Epithelial cell of esophagus (primary cell): ENCODE measurements at regions not wholly inside any gene's neighbourhood (a gene's known extent, or its start where the extent isn't known, plus 50 kb on each side); places are given as distances from the start of the nearest gene placed in this dataset.

Source experiments
- DNase-seq: peaks from one replicate; pipeline ENCODE4 v3.0.0; 2010; ENCODE audit warnings: low read depth
- H3K4me3 ChIP-seq: 2 replicates; pipeline ENCODE4 v1.5.1; 2011; ENCODE audit warnings: mild to moderate bottlenecking, low read length, control low read depth
- TF ChIP-seq, protein P1 (sequence below): IDR thresholded peaks from 2 replicates; pipeline ENCODE4 v1.5.1; 2011; ENCODE audit warnings: low read depth, mild to moderate bottlenecking, low read length, control low read depth, inconsistent platforms; ENCODE audit not compliant: insufficient read depth; ENCODE audit errors: missing control alignments

DNA sequence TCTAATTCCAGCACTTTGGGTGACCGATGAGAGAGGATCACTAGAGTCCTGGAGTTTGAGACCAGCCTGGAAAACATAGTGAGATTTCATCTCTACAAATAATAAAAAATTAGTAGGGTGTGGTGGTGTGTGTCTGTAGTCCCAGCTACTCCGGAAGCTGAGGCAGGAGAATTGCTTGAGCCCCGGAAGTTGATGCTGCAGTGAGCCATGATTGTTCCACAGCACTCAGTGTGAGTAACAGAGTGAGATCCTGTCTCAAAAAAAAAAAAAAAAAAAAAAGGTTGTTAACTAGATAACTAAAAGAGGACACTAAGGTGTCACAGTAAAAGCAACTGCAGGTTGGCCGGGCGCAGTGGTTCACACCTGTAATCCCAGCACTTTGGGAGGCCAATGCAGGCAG lies 121.3 kb upstream of the MAX start:
- TF ChIP-seq, protein P1, sequence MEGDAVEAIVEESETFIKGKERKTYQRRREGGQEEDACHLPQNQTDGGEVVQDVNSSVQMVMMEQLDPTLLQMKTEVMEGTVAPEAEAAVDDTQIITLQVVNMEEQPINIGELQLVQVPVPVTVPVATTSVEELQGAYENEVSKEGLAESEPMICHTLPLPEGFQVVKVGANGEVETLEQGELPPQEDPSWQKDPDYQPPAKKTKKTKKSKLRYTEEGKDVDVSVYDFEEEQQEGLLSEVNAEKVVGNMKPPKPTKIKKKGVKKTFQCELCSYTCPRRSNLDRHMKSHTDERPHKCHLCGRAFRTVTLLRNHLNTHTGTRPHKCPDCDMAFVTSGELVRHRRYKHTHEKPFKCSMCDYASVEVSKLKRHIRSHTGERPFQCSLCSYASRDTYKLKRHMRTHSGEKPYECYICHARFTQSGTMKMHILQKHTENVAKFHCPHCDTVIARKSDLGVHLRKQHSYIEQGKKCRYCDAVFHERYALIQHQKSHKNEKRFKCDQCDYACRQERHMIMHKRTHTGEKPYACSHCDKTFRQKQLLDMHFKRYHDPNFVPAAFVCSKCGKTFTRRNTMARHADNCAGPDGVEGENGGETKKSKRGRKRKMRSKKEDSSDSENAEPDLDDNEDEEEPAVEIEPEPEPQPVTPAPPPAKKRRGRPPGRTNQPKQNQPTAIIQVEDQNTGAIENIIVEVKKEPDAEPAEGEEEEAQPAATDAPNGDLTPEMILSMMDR = no peak
- no peak overlapping the region for H3K4me3 ChIP-seq
- DNase-seq = no peak

DNA sequence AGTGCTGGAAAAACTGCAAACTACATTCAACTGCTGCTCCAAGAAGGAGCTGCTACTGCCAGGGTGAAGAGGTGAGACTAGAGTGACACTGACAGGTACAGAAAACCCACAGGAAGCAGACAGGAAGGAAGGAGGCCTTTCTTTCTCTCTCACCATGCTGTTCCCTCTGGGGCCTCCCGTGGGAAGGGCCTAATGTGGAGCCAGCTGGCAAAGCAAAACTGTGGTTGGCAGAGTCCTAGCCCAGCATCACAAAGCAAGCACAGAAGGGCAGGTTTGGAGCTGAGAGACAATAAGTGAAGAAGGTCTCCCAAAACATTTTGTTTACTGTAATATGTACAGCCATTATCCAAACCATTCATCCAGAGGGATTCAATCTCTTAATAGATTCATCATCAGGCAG lies 122.5 kb upstream of the MAX start:
- TF ChIP-seq, protein P1 = no peak
- no peak overlapping the region for H3K4me3 ChIP-seq
- no peak for DNase-seq

DNA sequence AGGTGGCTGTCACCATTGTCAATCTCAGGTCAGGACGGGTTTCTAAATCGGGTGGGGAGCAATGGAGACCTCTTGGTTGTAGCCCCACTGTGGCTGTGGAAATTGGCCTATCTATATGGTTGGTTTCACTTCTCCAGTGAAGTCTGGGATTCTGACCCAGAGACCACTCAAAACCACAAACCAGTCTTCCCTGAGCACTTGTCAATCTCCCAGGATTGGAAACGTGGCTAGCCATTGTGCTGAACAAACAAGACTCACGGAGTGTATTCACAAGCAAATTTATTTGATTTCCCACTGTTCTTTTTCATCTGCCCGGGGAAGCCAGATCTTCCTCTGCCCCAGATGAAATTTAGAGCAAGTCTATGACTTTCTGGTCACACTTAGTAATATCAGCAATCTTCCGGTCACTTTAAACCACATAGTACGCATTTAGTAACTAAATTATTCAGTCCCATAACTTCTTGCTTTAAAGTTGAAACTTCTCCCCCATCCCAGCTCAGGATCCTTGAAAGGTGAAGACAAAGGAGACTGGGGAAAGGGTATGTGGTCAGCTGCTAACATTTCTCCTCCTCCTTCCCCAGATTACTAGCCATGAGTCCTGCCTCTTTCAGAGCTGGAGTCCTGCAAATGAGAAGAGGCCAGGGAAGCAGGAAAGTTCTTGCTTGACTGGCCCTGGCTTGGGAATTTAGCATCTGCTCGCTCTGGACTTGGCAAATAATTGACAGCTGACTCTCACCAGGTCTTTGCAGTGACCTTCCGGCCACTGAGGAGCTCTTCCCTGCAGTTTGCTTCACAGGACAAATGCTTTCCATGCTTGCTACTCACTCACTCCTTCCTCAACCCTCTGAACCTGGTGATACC lies 123.2 kb upstream of the MAX start:
- H3K4me3 ChIP-seq = no peak overlapping the region
- TF ChIP-seq, protein P1 = no peak
- DNase-seq = no peak

DNA sequence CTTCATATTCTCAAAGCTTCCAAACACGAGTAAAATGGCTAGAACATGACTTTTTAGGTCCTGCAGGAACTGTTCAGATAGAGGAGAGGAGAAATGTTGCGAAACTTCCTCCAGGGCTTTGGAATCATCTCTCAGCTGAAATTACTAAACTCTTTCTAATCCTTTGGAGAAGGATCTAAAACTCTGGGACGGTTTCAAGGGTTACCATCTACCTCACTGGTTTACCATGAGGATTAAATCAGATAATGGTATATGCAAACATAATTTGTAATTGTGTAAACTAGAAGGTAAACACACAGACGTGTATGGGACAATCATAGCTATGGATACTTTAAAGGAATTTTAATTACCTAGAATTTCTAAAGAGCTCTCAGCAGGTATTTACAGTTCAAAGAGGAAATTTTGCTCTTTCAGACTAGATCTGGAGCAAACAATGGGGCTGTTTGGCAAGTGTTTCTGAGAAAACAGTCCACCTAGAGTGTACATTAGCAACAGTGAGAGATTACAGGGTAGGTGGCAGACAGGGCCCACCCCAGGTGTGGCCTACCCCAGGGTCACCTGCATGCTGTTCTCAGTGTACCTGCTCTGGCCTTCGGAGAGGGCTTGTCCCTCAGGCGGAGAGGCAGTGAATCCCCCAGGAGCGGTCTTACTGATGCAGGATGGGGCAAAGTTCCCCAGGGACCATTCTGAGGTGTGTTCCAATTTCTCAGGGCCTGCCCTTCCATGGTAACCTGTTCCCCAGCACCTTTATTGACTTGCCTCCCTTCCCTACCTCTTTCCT lies 124.7 kb upstream of the MAX start:
- DNase-seq = peak; percentile 72
- TF ChIP-seq, protein P1 = no peak
- H3K4me3 ChIP-seq = no peak overlapping the region

DNA sequence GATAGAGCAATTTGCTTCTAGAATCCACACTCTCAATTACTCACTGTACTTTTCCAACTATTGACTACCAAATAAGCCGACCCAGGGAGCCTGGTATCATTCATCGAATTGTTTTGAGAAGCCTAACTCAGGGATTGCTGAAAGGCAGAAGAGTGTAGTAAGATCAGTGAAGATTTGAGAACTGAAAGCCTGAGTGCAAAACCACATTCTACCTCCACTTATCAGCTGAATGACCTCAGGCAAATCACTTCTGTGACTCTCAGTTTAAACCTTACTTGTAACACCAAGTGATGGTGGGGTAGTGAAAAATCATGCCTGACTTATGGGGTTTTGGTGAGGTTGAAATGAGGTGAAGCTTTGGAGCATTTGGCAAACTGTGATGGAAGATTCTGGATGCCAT lies 126.1 kb upstream of the MAX start:
- TF ChIP-seq, protein P1 = no peak
- no peak for DNase-seq
- no peak overlapping the region for H3K4me3 ChIP-seq

DNA sequence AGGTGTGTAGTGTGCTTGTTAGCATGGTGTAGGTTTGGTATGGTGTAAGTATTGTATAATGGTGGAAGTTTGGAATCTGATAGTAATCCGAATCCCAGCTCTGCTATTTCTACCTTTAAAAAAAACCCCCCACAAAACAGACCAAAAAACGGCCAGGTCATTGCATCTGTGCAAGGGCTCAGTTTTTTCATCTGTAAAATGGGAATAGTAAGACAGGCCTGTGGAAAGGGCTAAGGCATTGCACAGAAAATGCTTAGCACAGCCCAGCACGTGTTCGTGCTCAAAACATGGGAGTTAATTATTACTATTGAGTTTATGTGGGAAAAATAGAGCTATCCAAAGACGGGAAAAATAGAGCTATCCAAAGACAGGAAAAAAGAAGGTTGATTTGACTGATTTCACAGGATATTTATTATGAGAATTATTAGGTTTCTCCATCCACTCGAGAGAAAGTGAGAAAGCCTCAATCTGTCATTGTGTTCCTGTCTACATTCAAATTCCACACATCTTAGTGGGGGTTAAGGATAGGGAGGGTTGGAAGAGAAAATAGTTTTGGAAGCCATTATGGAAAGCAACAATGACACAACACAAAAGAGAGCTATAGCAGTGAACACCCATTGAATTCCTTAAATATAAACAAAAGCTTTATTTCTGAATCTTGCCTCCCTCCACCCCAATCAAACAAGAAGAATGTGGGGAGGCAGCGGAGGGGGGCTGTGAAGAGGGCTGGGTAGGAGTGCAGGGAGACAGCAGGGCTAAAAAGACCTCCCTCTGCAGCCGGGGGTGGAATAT lies 126.8 kb upstream of the MAX start:
- no peak overlapping the region for H3K4me3 ChIP-seq
- DNase-seq = no peak
- TF ChIP-seq, protein P1 = no peak
